Testis (tissue), 2 donors: ENCODE measurements at regions not wholly inside any gene's neighbourhood (a gene's known extent, or its start where the extent isn't known, plus 50 kb on each side); places are given as distances from the start of the nearest gene placed in this dataset.

ENCODE experiments used
- DNase-seq: peaks from one replicate; pipeline ENCODE4 v3.0.0-alpha.2; 2019
- H3K27ac ChIP-seq, 2 donors: fragments of 200-600 bp; sonication (generic); one replicate each; pipeline ENCODE4 v1.5.1; 2019
- H3K27me3 ChIP-seq: fragments of 200-600 bp; sonication (generic); one replicate; pipeline ENCODE4 v1.5.1; 2019
- H3K36me3 ChIP-seq: fragments of 200-600 bp; sonication (generic); one replicate; pipeline ENCODE4 v1.5.1; 2017; ENCODE audit warnings: low read depth; ENCODE audit errors: missing control alignments
- H3K4me1 ChIP-seq: fragments of 200-600 bp; sonication (generic); one replicate; pipeline ENCODE4 v1.5.1; 2019
- H3K4me3 ChIP-seq, 2 donors: fragments of 200-600 bp; sonication (generic); one replicate each; pipeline ENCODE4 v1.5.1; 2017 to 2019
- H3K9me3 ChIP-seq: fragments of 200-600 bp; sonication (generic); one replicate; pipeline ENCODE4 v1.5.1; 2017
- CTCF ChIP-seq, 3 experiments: fragments of 450-650 bp in 2 of 3; fragments of 200-600 bp in 1 of 3; sonication (generic) in 1 of 3; IDR thresholded peaks; one replicate each; pipeline ENCODE4 v1.5.1; 2016 to 2019; ENCODE audit warnings: antibody characterized with exemption in 3 of 3, mild to moderate bottlenecking in 2 of 3, moderate library complexity in 1 of 3
- POLR2A ChIP-seq: fragments of 450-650 bp; IDR thresholded peaks from one replicate; pipeline ENCODE4 v1.6.1; 2017; ENCODE audit warnings: antibody characterized with exemption, mild to moderate bottlenecking, moderate library complexity
- WGBS, 2 donors: methylation state at CpG; one replicate each; pipeline ENCODE4 v1.1.5; 2018; 5-methylcytosine and 5-hydroxymethylcytosine counted together
- intact Hi-C: fragments of 100-400 bp; cut with DNase I; formaldehyde crosslinking; loops from one replicate; pipeline ENCODE4 v1.15.1; 2023; ENCODE audit warnings: low total_unique reads

- intact Hi-C loops = no loop called here
- Histone ChIP-seq H3K4me3 (no peak overlapping the region), H3K27ac (no peak overlapping the region), H3K9me3 (no peaks in the 10 kb centered on the region), H3K4me1 (no peaks in the 10 kb centered on the region), H3K36me3 (no peaks in the 10 kb centered on the region), H3K27me3 (no peaks in the 10 kb centered on the region)
- WGBS, 2 donors = 82 to 86% methylated on average over 5 of the region's 5 CpGs
- no peak for DNase-seq
- TF ChIP-seq CTCF (IDR thresholded peaks at IDR 0.05) (no peak), POLR2A (no peak)
Measured at GRCh38 chr7:145053781-145054180, 217.9 kb upstream of the TPK1 start.

GRCh38 chr7:145050415-145050814, 214.6 kb upstream of the TPK1 start:
- Histone ChIP-seq H3K27me3 (no peaks in the 10 kb centered on the region), H3K4me1 (no peaks in the 10 kb centered on the region), H3K9me3 (no peaks in the 10 kb centered on the region), H3K36me3 (no peaks in the 10 kb centered on the region), H3K4me3 (no peak overlapping the region), H3K27ac (no peak overlapping the region)
- WGBS, 2 donors = 82 to 90% methylated on average over 1 of the region's 1 CpG
- DNase-seq = no peak
- intact Hi-C loops = no loop called here
- no peak for TF ChIP-seq CTCF (IDR thresholded peaks at IDR 0.05)
- no peak for TF ChIP-seq POLR2A

- intact Hi-C loops = no loop called here
- no peaks in the 10 kb centered on the region for H3K4me1 ChIP-seq
- 16 to 18% methylated on average over 5 of the region's 5 CpGs for WGBS, 2 donors
- no peak overlapping the region for H3K4me3 ChIP-seq
- no peaks in the 10 kb centered on the region for H3K27me3 ChIP-seq
- no peaks in the 10 kb centered on the region for H3K9me3 ChIP-seq
- peak; percentile 57 for DNase-seq
- H3K36me3 ChIP-seq = no peaks in the 10 kb centered on the region
- no peak overlapping the region for H3K27ac ChIP-seq
- TF ChIP-seq POLR2A = no peak
- peak; percentile 34 to 75 (median 61) for TF ChIP-seq CTCF (IDR thresholded peaks at IDR 0.05)
Measured at GRCh38 chr7:145036604-145037405, 201.0 kb upstream of the TPK1 start.

GRCh38 chr7:145031162-145031561, 195.3 kb upstream of the TPK1 start:
- TF ChIP-seq POLR2A = no peak
- no peak for TF ChIP-seq CTCF (IDR thresholded peaks at IDR 0.05)
- Histone ChIP-seq H3K27ac (no peak overlapping the region), H3K27me3 (no peaks in the 10 kb centered on the region), H3K4me3 (no peak overlapping the region), H3K9me3 (no peaks in the 10 kb centered on the region), H3K36me3 (no peaks in the 10 kb centered on the region), H3K4me1 (no peaks in the 10 kb centered on the region)
- intact Hi-C loops = no loop called here
- DNase-seq = no peak
- 54 to 68% methylated on average over 5 of the region's 5 CpGs for WGBS, 2 donors

- Histone ChIP-seq H3K4me1 (no peaks in the 10 kb centered on the region), H3K27me3 (no peaks in the 10 kb centered on the region), H3K9me3 (no peaks in the 10 kb centered on the region), H3K27ac (no peak overlapping the region), H3K36me3 (no peaks in the 10 kb centered on the region), H3K4me3 (no peak overlapping the region)
- intact Hi-C loops = no loop called here
- TF ChIP-seq CTCF (IDR thresholded peaks at IDR 0.05) (no peak), POLR2A (no peak)
- 93 to 100% methylated on average over 5 of the region's 5 CpGs for WGBS, 2 donors
- DNase-seq = no peak
Measured at GRCh38 chr7:145030754-145031153, 194.9 kb upstream of the TPK1 start.
